ENCODE measurements at regions not wholly inside any gene's neighbourhood (a gene's known extent, or its start where the extent isn't known, plus 50 kb on each side); places are given as distances from the start of the nearest gene placed in this dataset.

DNA sequence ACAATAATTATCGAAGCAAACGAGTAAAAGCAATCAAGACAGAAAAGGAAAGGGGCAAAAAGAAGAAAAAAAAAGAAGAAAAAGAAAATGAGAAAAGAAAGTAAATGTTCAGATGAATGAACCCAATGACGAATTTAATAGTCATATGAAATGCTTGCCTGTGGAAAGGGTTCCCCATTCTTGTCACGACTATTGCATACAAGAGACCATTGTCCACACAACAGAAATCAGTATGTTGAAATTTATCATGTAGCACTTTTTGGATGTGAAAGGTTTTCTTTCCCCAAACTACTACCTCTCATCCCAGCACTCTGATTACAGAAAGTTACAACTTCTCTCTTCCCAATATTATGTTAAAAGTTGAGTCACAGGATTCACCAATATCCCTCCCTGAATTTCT, 162.4 kb downstream of the ZDHHC21 start:
- no peaks in the 10 kb centered on the region for H3K4me1 ChIP-seq (ENCODE audit: insufficient read depth, low read length)
- H3K79me2 ChIP-seq (ENCODE audit: insufficient read depth, low read length) = no peaks in the 10 kb centered on the region
- Mint-ChIP-seq H3K27ac (ENCODE audit: unreplicated experiment) (no peak overlapping the region), H3K27me3 (ENCODE audit: low read depth, unreplicated experiment) (no peaks in the 10 kb centered on the region), H3K9me3 (ENCODE audit: unreplicated experiment) (no peaks in the 10 kb centered on the region), H3K4me1 (ENCODE audit: low read depth, unreplicated experiment) (peaks cover 9% of the 10 kb centered on the region), H3K4me3 (ENCODE audit: unreplicated experiment) (no peak overlapping the region), H3K36me3 (ENCODE audit: low read depth, unreplicated experiment) (no peaks in the 10 kb centered on the region)
- no peaks in the 10 kb centered on the region for H3K36me3 ChIP-seq (ENCODE audit: insufficient read depth, low read length)
- H3K27ac ChIP-seq (ENCODE audit: low read depth, low read length) = no peak overlapping the region
- H3K27me3 ChIP-seq (ENCODE audit: insufficient read depth, low read length) = peaks cover 2% of the 10 kb centered on the region
- DNase-seq (ENCODE audit: low read depth) (no peak), FAIRE-seq (no peak)
- no peak overlapping the region for H2AFZ ChIP-seq (ENCODE audit: low read depth, low read length)
- no peak overlapping the region for H3K9ac ChIP-seq (ENCODE audit: low read length)
- no peaks in the 10 kb centered on the region for H4K20me1 ChIP-seq (ENCODE audit: insufficient read depth, low read length)
- no peak overlapping the region for H3K4me3 ChIP-seq (ENCODE audit: insufficient read depth, low read depth, low read length)
- H3K4me2 ChIP-seq (ENCODE audit: low read length) = no peak overlapping the region
- no peaks in the 10 kb centered on the region for H3K9me3 ChIP-seq (ENCODE audit: insufficient read depth, low read depth, low read length)
- TF ChIP-seq, protein P1, sequence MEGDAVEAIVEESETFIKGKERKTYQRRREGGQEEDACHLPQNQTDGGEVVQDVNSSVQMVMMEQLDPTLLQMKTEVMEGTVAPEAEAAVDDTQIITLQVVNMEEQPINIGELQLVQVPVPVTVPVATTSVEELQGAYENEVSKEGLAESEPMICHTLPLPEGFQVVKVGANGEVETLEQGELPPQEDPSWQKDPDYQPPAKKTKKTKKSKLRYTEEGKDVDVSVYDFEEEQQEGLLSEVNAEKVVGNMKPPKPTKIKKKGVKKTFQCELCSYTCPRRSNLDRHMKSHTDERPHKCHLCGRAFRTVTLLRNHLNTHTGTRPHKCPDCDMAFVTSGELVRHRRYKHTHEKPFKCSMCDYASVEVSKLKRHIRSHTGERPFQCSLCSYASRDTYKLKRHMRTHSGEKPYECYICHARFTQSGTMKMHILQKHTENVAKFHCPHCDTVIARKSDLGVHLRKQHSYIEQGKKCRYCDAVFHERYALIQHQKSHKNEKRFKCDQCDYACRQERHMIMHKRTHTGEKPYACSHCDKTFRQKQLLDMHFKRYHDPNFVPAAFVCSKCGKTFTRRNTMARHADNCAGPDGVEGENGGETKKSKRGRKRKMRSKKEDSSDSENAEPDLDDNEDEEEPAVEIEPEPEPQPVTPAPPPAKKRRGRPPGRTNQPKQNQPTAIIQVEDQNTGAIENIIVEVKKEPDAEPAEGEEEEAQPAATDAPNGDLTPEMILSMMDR (IDR thresholded peaks at IDR 0.05; ENCODE audit: insufficient read depth, low read depth, low read length) = no peak
- no peak for TF ChIP-seq EZH2 (IDR thresholded peaks at IDR 0.05; ENCODE audit: insufficient read depth, low read length)

DNA sequence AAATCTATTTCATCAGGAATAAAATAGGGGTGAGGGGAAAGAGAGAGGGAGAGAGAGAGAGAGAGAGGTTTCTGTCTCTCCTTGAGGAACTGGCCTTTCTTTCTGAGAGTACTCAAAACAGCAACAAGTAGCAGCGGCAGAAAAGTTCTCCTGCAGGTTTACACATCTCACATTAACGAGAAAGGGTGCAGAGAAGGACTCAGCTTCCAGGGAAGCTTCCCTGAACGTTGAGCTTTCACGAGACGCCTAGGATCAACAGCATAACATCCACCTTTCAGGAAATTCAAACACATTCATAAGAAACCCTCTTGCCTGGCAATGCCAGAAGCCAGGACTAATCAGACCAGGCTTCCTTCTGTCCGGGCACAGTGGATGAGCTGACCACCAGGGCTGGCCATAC, 162.9 kb downstream of the ZDHHC21 start:
- no peak overlapping the region for H3K27ac Mint-ChIP-seq (ENCODE audit: unreplicated experiment)
- no peak overlapping the region for H3K4me2 ChIP-seq (ENCODE audit: low read length)

GRCh38 chr9:14529629-14530028, 163.6 kb downstream of the ZDHHC21 start:
- Histone ChIP-seq H3K79me2 (ENCODE audit: insufficient read depth, low read length) (no peaks in the 10 kb centered on the region), H2AFZ (ENCODE audit: low read depth, low read length) (no peak overlapping the region), H3K36me3 (ENCODE audit: insufficient read depth, low read length) (no peaks in the 10 kb centered on the region), H3K27ac (ENCODE audit: low read depth, low read length) (no peak overlapping the region), H3K4me1 (ENCODE audit: insufficient read depth, low read length) (no peaks in the 10 kb centered on the region), H3K4me3 (ENCODE audit: insufficient read depth, low read depth, low read length) (no peak overlapping the region), H3K4me2 (ENCODE audit: low read length) (no peak overlapping the region), H3K9ac (ENCODE audit: low read length) (no peak overlapping the region), H3K27me3 (ENCODE audit: insufficient read depth, low read length) (no peaks in the 10 kb centered on the region), H4K20me1 (ENCODE audit: insufficient read depth, low read length) (no peaks in the 10 kb centered on the region), H3K9me3 (ENCODE audit: insufficient read depth, low read depth, low read length) (no peaks in the 10 kb centered on the region)
- H3K27ac Mint-ChIP-seq (ENCODE audit: unreplicated experiment) = no peak overlapping the region
- TF ChIP-seq EZH2 (IDR thresholded peaks at IDR 0.05; ENCODE audit: insufficient read depth, low read length) = no peak
- TF ChIP-seq, protein P1 (IDR thresholded peaks at IDR 0.05; ENCODE audit: insufficient read depth, low read depth, low read length) = no peak
- peaks cover 9% of the 10 kb centered on the region for H3K4me1 Mint-ChIP-seq (ENCODE audit: low read depth, unreplicated experiment)
- H3K27me3 Mint-ChIP-seq (ENCODE audit: low read depth, unreplicated experiment) = no peaks in the 10 kb centered on the region
- no peak overlapping the region for H3K4me3 Mint-ChIP-seq (ENCODE audit: unreplicated experiment)
- H3K36me3 Mint-ChIP-seq (ENCODE audit: low read depth, unreplicated experiment) = no peaks in the 10 kb centered on the region
- FAIRE-seq (no peak), DNase-seq (ENCODE audit: low read depth) (no peak)
- H3K9me3 Mint-ChIP-seq (ENCODE audit: unreplicated experiment) = no peaks in the 10 kb centered on the region

More for the DNA sequence above, 162.9 kb downstream of the ZDHHC21 start:
- H3K79me2 ChIP-seq (ENCODE audit: insufficient read depth, low read length) = no peaks in the 10 kb centered on the region
- no peak overlapping the region for H3K4me3 Mint-ChIP-seq (ENCODE audit: unreplicated experiment)
- no peaks in the 10 kb centered on the region for H3K36me3 ChIP-seq (ENCODE audit: insufficient read depth, low read length)
- H3K27me3 ChIP-seq (ENCODE audit: insufficient read depth, low read length) = peaks cover 2% of the 10 kb centered on the region
- no peak overlapping the region for H3K9ac ChIP-seq (ENCODE audit: low read length)
- no peak overlapping the region for H3K4me3 ChIP-seq (ENCODE audit: insufficient read depth, low read depth, low read length)
- H3K4me1 ChIP-seq (ENCODE audit: insufficient read depth, low read length) = no peaks in the 10 kb centered on the region
- TF ChIP-seq EZH2 (IDR thresholded peaks at IDR 0.05; ENCODE audit: insufficient read depth, low read length) = no peak
- TF ChIP-seq, protein P1 (IDR thresholded peaks at IDR 0.05; ENCODE audit: insufficient read depth, low read depth, low read length) = no peak
- H3K27ac ChIP-seq (ENCODE audit: low read depth, low read length) = no peak overlapping the region
- H4K20me1 ChIP-seq (ENCODE audit: insufficient read depth, low read length) = no peaks in the 10 kb centered on the region
- no peak for DNase-seq (ENCODE audit: low read depth)
- no peak for FAIRE-seq
- H3K4me1 Mint-ChIP-seq (ENCODE audit: low read depth, unreplicated experiment) = peaks cover 9% of the 10 kb centered on the region
- H3K36me3 Mint-ChIP-seq (ENCODE audit: low read depth, unreplicated experiment) = no peaks in the 10 kb centered on the region
- no peaks in the 10 kb centered on the region for H3K27me3 Mint-ChIP-seq (ENCODE audit: low read depth, unreplicated experiment)
- no peaks in the 10 kb centered on the region for H3K9me3 Mint-ChIP-seq (ENCODE audit: unreplicated experiment)
- peak overlapping the region; percentile 1 for H2AFZ ChIP-seq (ENCODE audit: low read depth, low read length)
- no peaks in the 10 kb centered on the region for H3K9me3 ChIP-seq (ENCODE audit: insufficient read depth, low read depth, low read length)
